Right lobe of liver (tissue), 4 donors: ENCODE measurements at regions not wholly inside any gene's neighbourhood (a gene's known extent, or its start where the extent isn't known, plus 50 kb on each side); places are given as distances from the start of the nearest gene placed in this dataset.

ENCODE experiments used
- POLR2A ChIP-seq: fragments of 450-650 bp; IDR thresholded peaks from one replicate; pipeline ENCODE4 v1.6.1; 2017; ENCODE audit warnings: antibody characterized with exemption, mild to moderate bottlenecking
- TF ChIP-seq, protein P1 (sequence below), 4 donors: fragments of 200-600 bp in 3 of 4; fragments of 450-650 bp in 1 of 4; IDR thresholded peaks; one replicate each; pipeline versions ENCODE4 v1.5.1 to v1.8.0; 2016 to 2022; ENCODE audit warnings: antibody characterized with exemption in 4 of 4, mild to moderate bottlenecking in 2 of 4
- donor health status: DM: no; HTN: no; CAD: no.
- donor health status: DM: no; HTN: no; CAD: no.
- donor health status: DM: no; HTN: yes; CAD: no.

DNA sequence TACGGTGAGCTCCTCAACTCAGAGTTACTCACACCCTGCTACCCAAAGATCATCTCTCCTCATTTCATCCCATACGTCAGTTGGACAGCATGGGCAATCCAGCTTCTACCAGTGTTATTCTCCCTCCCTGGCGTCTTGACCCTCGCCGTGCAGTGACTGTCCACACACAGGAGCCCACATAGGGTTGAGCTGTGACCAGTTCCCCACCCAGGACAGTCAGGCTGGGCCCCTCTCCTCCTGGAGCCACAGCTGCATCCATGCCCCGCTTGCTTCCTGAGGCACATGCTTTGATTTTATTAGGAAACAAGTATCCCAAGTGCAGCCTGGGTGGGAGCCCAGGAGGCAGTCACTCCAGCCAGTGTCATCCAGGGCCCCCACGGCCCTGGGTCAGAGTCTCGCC lies 140.3 kb upstream of the SFSWAP start:
- TF ChIP-seq POLR2A = no peak
- TF ChIP-seq, protein P1, sequence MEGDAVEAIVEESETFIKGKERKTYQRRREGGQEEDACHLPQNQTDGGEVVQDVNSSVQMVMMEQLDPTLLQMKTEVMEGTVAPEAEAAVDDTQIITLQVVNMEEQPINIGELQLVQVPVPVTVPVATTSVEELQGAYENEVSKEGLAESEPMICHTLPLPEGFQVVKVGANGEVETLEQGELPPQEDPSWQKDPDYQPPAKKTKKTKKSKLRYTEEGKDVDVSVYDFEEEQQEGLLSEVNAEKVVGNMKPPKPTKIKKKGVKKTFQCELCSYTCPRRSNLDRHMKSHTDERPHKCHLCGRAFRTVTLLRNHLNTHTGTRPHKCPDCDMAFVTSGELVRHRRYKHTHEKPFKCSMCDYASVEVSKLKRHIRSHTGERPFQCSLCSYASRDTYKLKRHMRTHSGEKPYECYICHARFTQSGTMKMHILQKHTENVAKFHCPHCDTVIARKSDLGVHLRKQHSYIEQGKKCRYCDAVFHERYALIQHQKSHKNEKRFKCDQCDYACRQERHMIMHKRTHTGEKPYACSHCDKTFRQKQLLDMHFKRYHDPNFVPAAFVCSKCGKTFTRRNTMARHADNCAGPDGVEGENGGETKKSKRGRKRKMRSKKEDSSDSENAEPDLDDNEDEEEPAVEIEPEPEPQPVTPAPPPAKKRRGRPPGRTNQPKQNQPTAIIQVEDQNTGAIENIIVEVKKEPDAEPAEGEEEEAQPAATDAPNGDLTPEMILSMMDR (IDR thresholded peaks at IDR 0.05) = no peak
